Hippocampal formation (tissue), 2 donors: ENCODE measurements at regions not wholly inside any gene's neighbourhood (a gene's known extent, or its start where the extent isn't known, plus 50 kb on each side); places are given as distances from the start of the nearest gene placed in this dataset.

Source experiments
- DNase-seq, 2 donors: peaks; one replicate each; lab custom pipeline; 2025; lab: John Stamatoyannopoulos, UW

- peak in 1 of 2 donors; percentile 5 for DNase-seq
These were observed 309.4 kb upstream of the TMTC1 start for GRCh38 chr12:30092983-30093617.

- no peak for DNase-seq
These were observed 306.5 kb upstream of the TMTC1 start for GRCh38 chr12:30090258-30090657.

- no peak for DNase-seq
These were observed 304.7 kb upstream of the TMTC1 start for GRCh38 chr12:30088259-30088995.

GRCh38 chr12:30082381-30082780, 298.6 kb upstream of the TMTC1 start:
- no peak for DNase-seq

- no peak for DNase-seq
These were observed 291.2 kb upstream of the TMTC1 start for GRCh38 chr12:30074916-30075315.

- no peak for DNase-seq
These were observed 289.1 kb upstream of the TMTC1 start for GRCh38 chr12:30072824-30073223.

GRCh38 chr12:30067146-30067545, 283.4 kb upstream of the TMTC1 start:
- DNase-seq = no peak

GRCh38 chr12:30064906-30065305, 281.2 kb upstream of the TMTC1 start:
- no peak for DNase-seq

GRCh38 chr12:30063435-30063945, 279.7 kb upstream of the TMTC1 start:
- no peak for DNase-seq

- no peak for DNase-seq
These were observed 264.6 kb upstream of the TMTC1 start for GRCh38 chr12:30048371-30048770.

- DNase-seq = no peak
These were observed 263.9 kb upstream of the TMTC1 start for GRCh38 chr12:30047516-30048254.

GRCh38 chr12:30046376-30046775, 262.6 kb upstream of the TMTC1 start:
- no peak for DNase-seq

GRCh38 chr12:30045171-30045570, 261.4 kb upstream of the TMTC1 start:
- no peak for DNase-seq

- no peak for DNase-seq
These were observed 260.5 kb upstream of the TMTC1 start for GRCh38 chr12:30044206-30044605.

- DNase-seq = no peak
These were observed 259.6 kb upstream of the TMTC1 start for GRCh38 chr12:30043151-30043847.

- DNase-seq = no peak
These were observed 257.4 kb upstream of the TMTC1 start for GRCh38 chr12:30041096-30041495.

GRCh38 chr12:30030693-30031374, 247.1 kb upstream of the TMTC1 start:
- no peak for DNase-seq

GRCh38 chr12:30026621-30027234, 243.0 kb upstream of the TMTC1 start:
- DNase-seq = no peak

- no peak for DNase-seq
These were observed 241.6 kb upstream of the TMTC1 start for GRCh38 chr12:30025317-30025716.

- no peak for DNase-seq
These were observed 239.4 kb upstream of the TMTC1 start for GRCh38 chr12:30023186-30023585.
